Erythroblast (primary cell): ENCODE measurements at regions not wholly inside any gene's neighbourhood (a gene's known extent, or its start where the extent isn't known, plus 50 kb on each side); places are given as distances from the start of the nearest gene placed in this dataset.

Experiments
- DNase-seq, 2 experiments: peaks; one replicate each; lab custom pipeline; 2025; lab: John Stamatoyannopoulos, UW
- GATA1 ChIP-seq: IDR thresholded peaks from 2 replicates; pipeline ENCODE4 v1.6.1; 2011; ENCODE audit warnings: low read depth, mild to moderate bottlenecking, control low read depth, low read length, moderate library complexity
- POLR2A ChIP-seq: IDR thresholded peaks from 2 replicates; pipeline ENCODE4 v1.6.1; 2011; ENCODE audit warnings: mild to moderate bottlenecking, low read length

DNA sequence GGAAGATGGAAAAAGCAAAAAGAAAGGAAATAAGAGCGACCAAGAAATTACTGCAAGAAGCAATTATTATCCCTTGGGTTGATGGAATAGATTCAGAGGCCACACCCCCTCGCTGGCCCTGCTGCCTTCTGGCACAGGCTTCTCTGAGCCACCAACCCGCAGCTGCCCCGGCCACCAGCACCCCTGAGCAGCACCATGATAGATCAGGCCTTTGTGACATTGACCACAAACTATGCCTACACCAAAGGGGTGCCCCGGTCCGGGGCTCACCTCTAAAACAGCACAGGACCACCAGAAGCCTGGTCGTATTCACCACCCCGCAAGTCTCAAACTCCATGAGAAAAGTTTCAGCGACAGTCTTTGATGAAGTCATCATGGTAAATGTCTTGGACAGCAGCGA lies 1059.3 kb downstream of the SLITRK1 start:
- DNase-seq, result no peak

DNA sequence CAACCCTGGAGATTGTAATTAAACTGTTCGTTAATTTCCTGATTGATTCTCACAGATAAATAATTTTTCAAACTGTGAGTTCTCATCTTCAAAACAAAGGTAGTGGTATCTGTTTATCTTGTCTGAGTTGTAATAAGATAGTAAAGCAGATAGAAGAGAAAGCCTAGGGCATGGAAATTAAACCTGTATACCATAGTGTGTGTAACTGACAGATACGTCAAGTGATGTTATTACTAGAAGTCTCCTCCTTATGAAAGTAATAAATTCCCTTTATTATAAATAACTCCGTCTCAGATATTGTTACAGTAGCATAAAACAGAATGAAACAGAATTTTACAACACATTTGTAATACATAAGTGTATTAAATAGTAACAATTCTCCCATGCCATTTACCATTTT lies 1065.1 kb downstream of the SLITRK1 start:
- no peak for DNase-seq
- TF ChIP-seq POLR2A (no peak), GATA1 (no peak)

More for the DNA sequence above, 1059.3 kb downstream of the SLITRK1 start:
- TF ChIP-seq GATA1 (no peak), POLR2A (no peak)

DNA sequence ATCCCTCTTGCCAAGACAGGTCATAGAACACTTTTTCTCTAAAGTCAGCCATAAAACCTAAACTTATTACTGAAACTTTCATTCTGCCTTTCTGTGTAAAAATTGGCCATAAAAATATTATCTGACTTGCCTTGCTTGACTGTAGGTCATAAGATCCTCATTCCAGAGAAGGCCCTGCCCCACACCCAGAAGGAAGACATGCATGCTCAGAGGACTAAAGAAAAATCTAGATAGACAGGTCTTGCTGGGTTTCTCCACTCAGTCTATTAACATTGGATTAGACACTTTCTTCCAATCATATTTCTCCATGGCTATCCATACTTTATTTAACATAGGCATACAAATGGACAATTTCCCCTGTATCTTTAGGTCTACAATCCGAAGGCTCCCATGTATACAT lies 1066.5 kb downstream of the SLITRK1 start:
- DNase-seq, result no peak
- no peak for TF ChIP-seq POLR2A
- no peak for TF ChIP-seq GATA1

DNA sequence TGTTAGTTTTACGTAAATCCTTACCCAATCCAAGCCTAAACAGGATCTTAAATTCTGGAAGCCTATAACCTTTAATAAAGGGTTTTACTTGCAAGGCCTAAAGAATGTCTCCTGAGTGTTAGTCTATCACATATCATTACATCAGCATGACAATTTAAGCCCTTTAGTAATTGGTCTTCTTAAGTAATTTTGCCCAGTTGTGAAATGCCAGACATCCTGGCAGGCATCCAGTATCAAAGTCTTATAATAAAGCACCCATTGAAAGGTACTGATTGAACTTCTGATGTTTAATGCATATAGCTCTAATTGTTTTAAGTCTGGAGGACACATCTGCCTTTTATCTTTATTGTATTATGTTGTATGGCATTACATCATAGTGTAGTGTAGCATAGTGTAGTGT lies 1078.9 kb downstream of the SLITRK1 start:
- no peak for TF ChIP-seq GATA1
- no peak for TF ChIP-seq POLR2A
- no peak for DNase-seq

DNA sequence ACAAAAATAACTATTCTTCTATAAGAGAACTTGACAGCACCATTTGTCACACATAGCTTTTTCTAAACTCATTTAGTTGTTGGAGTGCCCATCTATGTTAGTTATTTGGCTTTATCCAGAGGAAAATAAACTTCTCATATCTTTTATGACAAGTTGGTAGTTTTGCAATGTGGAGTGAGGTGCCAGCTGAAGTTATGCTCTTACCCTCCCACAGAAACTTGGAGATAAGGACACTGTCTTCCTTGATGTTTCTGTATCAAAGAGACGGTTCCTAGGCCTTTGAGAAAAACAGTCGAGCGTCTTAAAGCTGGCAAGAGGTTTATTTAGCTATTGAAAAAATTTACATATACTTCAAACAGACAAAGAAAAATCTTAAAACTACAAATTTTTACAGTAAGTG lies 1079.7 kb downstream of the SLITRK1 start:
- TF ChIP-seq GATA1, result no peak
- TF ChIP-seq POLR2A, result no peak
- no peak for DNase-seq

DNA sequence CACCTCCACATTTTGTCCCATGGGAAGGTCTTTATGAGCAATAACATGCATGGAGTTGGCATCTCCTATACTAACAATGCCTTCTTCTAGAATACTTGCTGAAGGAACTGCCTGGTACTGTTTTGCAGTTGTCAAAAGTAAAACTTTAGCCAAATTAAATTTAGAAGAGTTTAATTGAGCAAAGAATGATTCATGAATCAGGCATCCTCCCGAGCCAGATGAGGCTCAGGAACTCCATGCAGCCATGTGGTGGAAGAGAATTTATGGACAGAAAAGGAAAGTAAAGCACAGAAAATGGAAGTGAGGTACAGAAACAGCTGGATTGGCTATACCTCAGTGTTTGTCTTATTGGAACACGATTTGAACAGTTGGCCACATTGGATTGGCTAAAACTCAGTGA lies 1081.9 kb downstream of the SLITRK1 start:
- TF ChIP-seq POLR2A, result no peak
- DNase-seq, result no peak

DNA sequence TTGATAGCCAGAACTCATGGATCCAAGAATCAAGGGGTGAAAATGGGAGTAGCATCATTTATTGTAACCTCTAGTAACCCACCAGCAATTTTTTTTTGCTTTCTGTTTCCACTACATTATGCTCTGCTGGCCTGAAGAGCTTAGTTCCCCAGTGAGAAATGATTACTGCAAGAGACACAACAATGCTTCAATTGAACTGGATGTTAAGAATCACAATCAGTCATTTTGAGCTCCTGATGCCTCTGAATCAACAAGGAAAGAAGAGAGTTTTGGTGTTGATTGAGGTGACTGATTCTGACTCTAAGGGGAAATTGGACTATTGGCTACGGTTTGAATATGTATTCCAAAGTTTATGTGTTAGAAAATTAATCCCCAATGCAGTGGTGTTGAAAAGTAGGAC lies 1084.4 kb downstream of the SLITRK1 start:
- TF ChIP-seq GATA1 (no peak), POLR2A (no peak)
- no peak for DNase-seq

DNA sequence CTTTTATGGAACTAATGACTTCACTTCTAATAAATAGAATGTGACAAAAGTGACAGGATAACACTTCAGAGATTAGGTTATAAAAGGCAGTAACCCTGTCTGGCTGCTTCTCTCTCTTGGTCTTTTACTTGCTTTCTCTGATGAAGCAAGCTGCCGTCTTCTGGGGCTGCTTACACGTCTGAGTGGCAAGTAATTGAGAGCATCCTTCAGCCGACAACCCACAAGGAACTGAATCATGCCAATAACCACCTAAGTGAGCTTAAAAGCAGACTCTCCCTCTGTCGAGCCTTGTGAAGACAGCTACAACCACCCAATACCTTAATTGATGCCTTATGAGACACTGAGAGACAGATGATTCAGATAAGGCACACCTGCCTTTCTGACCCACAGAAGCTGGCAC lies 1091.2 kb downstream of the SLITRK1 start:
- TF ChIP-seq POLR2A, result no peak
- no peak for TF ChIP-seq GATA1

DNA sequence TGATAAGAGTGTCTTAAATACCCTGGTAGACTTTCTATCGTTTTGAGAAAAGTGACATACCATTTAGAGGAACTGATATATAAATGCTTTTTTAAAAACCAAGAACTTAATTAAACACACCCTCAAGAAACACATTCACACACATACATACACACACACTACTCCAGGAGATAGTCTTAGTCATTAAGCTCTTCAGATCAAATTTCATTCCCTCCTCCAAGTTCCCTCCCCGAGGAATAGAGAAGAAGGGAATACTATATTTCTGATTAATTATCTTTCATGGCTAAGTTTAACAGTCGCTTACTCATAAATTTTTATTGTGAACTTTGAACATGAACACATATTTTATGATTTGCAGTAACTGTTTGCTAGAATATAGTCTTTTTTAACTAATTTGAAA lies 1109.5 kb downstream of the SLITRK1 start:
- DNase-seq, result no peak
- TF ChIP-seq POLR2A, result no peak

More for the DNA sequence above, 1091.2 kb downstream of the SLITRK1 start:
- no peak for DNase-seq

DNA sequence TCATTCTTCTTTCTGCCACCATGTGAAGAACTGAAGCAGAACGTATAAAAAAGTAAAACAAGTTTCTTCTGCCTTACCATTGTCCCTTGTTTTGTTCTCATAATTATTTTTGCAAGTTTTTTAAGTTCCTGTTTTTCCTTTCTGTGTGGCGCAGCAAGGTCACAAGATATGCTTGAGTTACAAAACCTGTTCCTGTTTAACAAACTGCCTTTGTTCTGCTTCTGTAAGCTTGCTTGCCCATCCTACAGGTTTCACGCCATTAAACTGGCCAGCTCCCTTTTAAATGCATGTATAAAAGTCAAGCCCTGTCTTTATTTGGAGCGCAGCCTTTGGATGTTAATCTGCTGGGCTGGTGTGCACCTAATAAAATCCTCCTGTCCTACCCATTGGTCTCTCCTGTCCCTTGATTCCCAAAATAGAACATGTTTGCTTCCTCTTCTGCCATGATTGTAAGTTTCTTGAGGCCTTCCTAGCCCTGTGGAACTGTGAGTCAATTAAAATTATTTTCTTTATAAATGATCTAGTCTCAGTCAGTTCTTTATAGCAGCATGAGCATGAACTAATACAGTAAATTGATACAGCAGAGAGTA lies 1115.4 kb downstream of the SLITRK1 start:
- DNase-seq, result no peak
- TF ChIP-seq GATA1 (no peak), POLR2A (no peak)

DNA sequence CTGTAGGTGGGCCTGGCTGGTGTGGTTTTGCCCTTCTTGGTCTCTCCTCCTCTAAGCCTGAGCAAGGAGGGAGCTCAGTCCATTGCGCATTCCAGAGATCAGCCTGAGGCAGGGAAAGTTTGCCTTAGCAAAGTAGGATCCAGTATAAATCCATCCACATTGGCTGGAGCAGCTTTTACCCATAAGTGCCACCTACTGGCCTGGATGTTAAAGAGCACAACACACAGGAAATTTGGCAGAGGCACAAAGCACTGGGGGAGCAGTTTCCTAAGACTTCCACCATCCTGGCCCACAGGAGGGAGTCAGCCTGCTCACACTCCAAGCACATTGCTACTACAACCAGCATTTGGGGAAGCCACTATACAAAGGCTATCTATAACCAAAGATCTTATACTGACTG lies 1124.2 kb downstream of the SLITRK1 start:
- TF ChIP-seq GATA1 (no peak), POLR2A (no peak)
- peak; percentile 17 to 27 for DNase-seq

DNA sequence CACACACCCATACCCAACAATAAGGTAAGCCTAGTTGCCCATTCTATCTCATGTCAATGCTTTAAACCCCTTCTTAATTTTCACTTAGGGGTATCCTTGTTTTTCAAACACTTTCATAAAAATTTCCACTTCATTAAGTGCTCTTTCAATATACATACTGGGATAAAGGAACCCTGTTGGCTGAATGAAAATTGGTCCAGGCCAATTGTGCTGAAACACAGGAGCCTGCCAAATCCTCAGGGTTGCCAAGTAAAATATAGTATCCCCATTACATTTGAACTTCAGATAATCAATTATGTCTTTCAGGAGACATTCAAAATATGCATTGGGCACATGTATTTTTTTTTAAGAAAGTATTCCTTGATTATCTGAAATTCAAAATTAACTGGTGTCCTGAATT lies 1131.1 kb downstream of the SLITRK1 start:
- TF ChIP-seq GATA1, result no peak
- TF ChIP-seq POLR2A, result no peak
- no peak for DNase-seq

DNA sequence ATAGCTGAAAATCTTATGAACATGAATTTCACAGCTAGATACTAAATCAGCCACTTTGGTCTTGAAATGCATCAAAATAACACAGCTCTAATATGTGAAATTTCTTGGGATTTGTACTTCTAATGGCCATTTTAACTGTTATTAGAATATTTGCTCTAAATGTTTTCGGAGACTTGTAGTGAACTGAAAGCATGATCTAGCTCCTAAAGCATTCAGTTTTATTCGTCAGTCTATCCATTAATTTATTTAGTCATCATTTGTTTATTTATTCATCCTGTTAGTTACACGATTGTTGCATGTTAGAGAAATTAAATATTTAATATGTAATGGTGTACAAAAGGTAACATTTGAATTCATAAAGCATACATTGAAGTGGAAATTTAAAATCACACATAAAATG lies 1132.7 kb downstream of the SLITRK1 start:
- no peak for DNase-seq
- no peak for TF ChIP-seq POLR2A
- TF ChIP-seq GATA1, result no peak

DNA sequence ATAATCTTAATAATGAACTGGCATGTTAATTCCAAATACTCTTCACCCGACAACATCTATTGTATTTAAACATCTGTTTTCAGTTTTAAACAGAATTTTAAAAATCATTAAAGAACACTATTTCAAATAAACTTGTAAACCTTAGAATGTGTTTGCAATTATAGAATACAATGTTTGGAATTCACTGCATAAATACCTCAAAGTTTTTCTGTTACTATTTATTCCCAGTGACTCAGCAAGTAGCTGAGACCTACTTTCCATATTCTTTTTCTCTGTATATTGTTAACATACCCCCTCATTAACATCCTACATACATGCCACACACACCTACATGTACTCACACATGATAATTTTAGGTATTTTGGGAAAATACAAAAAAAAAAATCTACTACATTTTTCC lies 1134.3 kb downstream of the SLITRK1 start:
- no peak for DNase-seq
- TF ChIP-seq POLR2A (no peak), GATA1 (no peak)

DNA sequence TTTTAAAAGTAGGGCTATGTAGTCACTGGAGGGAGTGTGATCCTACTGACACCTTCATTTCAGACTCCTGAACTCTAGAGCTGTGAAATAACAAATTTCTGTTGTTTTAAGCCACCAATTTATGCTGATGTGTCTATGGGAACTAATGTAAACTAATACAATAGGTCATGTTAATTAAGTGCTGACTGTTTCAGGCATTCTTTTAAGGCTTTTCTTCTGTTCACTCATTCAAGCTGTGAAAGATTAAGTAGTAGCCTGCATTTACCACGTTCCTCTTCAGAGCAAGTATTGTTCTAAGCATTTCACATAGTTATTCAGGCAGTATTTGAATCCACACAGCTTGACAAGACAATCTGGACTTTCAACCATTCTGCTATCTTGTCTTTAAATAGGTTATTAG lies 1135.0 kb downstream of the SLITRK1 start:
- no peak for TF ChIP-seq POLR2A
- TF ChIP-seq GATA1, result no peak
- no peak for DNase-seq

DNA sequence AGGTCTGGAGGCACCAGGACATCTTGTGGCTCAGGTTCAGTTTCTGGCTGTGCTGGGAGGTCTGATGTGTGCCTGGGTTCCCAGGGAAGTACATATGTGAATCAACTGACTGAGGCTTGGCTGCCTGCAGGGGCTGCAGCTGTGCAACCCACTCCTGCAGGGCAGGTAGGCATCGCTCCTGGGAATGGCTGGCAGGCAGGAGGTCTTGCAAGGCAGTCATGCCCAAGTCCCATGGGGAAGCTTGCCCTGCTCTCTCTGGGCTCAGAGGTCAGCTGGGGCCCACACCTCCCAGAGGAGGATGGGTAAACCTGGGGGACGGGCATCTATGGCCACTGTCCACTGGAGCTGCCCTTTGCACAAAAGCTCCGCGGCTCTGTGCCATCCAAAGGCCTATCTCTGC lies 1141.8 kb downstream of the SLITRK1 start:
- no peak for DNase-seq
- no peak for TF ChIP-seq POLR2A

DNA sequence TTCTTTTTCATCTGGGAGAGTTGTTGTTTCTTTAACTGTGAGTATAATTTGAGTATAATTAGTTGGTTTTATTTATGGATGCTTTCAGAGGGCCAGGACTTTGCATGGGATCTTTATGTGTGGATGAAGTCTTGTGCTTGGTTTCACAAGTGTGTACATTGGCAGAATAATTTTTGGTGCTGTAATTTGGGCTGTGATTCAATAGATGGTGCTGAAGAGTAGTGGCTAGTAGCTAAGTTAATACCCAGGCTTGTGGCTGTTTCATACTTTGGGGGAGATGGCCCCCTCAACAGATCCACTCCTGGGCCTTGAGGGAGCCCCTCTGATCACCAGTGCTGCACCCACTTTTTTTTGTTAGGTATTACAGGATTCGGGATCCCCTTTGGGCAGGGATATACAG lies 1142.4 kb downstream of the SLITRK1 start:
- TF ChIP-seq GATA1 (no peak), POLR2A (no peak)
- no peak for DNase-seq

DNA sequence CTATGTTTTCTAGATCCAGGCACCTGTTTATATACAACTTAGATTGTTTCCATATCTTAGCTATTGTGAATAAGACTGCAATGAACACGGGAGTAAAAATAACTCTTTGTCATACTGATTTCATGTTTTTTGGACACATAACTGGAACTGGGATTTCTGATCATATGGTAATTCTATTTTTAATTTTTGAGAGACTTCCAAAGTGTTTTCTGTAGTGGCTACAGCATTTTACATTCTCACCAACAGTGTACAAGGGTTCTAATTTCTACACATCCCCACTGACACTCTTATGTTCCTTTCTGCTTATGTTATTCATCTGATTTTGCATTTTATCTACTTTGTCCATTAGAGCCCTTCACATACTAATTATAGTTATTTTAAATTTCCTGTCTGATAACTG lies 1152.9 kb downstream of the SLITRK1 start:
- TF ChIP-seq POLR2A, result no peak
- TF ChIP-seq GATA1, result no peak
- DNase-seq, result no peak
